ENCODE measurements at regions not wholly inside any gene's neighbourhood (a gene's known extent, or its start where the extent isn't known, plus 50 kb on each side); places are given as distances from the start of the nearest gene placed in this dataset.

DNA sequence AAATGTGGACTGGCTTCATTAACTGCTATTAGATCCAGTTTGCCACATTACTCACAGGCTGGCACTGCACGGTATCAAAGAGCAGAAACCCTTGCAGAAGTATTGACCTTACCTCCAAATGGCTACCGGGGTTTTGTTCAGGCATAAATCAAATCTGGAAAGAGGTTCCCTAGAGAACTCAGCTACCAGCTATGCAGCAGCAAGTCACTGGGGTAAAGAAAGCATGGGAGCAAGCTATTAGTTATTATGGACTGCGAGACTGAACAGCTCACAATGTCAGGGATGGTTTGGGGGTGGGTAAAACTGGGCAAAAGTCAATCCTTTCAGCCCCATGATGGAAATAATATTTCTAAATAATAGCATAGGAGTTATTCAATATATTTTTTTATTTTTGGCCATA lies 128.1 kb downstream of the FANCF start:
- ATAC-seq (no peak), DNase-seq (no peak)
- Histone ChIP-seq H3K4me1 (no peaks in the 10 kb centered on the region), H3K27me3 (no peaks in the 10 kb centered on the region), H3K27ac (no peak overlapping the region), H3K4me3 (no peak overlapping the region), H3K36me3 (no peaks in the 10 kb centered on the region), H3K9me3 (no peaks in the 10 kb centered on the region)
- 80 to 85% (median 83%) methylated on average over 3 of the region's 3 CpGs for WGBS, 4 donors
- TF ChIP-seq POLR2A (IDR thresholded peaks at IDR 0.05): no peak
- TF ChIP-seq, protein P1, sequence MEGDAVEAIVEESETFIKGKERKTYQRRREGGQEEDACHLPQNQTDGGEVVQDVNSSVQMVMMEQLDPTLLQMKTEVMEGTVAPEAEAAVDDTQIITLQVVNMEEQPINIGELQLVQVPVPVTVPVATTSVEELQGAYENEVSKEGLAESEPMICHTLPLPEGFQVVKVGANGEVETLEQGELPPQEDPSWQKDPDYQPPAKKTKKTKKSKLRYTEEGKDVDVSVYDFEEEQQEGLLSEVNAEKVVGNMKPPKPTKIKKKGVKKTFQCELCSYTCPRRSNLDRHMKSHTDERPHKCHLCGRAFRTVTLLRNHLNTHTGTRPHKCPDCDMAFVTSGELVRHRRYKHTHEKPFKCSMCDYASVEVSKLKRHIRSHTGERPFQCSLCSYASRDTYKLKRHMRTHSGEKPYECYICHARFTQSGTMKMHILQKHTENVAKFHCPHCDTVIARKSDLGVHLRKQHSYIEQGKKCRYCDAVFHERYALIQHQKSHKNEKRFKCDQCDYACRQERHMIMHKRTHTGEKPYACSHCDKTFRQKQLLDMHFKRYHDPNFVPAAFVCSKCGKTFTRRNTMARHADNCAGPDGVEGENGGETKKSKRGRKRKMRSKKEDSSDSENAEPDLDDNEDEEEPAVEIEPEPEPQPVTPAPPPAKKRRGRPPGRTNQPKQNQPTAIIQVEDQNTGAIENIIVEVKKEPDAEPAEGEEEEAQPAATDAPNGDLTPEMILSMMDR (IDR thresholded peaks at IDR 0.05): no peak
- intact Hi-C loops (cut with DNase I): no loop called here

DNA sequence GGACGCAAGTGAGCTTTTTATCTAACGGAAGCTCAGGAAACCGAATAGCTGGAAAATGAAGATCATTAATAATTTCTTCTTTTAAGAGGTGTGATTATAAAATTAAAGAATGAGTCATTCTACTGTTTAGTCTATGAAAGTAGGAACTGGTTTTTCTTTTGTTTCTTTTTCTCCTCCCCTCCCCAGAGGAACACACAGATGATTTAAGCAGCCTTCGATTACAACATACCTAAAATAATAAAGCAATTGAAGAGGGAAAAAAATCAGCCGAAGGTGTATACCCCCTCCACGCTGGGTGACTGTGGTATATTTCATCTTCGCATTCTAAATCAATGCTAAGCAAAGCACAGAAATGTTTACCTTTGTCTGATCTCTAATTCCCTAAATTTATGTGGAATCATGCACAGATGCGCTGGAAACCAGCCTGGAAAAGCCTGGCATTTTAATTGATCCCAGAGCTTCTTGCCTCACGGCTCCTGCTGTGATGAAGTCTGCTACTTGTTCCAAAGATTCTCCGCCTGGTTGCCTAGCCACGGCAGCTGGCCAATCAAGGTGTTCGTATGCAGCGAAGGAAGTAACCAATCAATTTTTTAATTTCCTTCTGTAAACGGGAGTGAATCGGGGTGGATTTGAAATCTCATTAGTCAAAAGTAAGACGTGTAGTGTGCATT lies 133.9 kb downstream of the FANCF start:
- no peaks in the 10 kb centered on the region for H3K9me3 ChIP-seq
- DNase-seq: no peak
- H3K27me3 ChIP-seq: no peaks in the 10 kb centered on the region
- WGBS, 4 donors: 78 to 84% (median 82%) methylated on average over 16 of the region's 16 CpGs
- no peaks in the 10 kb centered on the region for H3K36me3 ChIP-seq
- no peak overlapping the region for H3K4me3 ChIP-seq
- no peaks in the 10 kb centered on the region for H3K4me1 ChIP-seq
- TF ChIP-seq, protein P1 (IDR thresholded peaks at IDR 0.05): no peak
- TF ChIP-seq POLR2A (IDR thresholded peaks at IDR 0.05): no peak
- ATAC-seq: no peak
- intact Hi-C loops (cut with DNase I): no loop called here
- no peak overlapping the region for H3K27ac ChIP-seq

DNA sequence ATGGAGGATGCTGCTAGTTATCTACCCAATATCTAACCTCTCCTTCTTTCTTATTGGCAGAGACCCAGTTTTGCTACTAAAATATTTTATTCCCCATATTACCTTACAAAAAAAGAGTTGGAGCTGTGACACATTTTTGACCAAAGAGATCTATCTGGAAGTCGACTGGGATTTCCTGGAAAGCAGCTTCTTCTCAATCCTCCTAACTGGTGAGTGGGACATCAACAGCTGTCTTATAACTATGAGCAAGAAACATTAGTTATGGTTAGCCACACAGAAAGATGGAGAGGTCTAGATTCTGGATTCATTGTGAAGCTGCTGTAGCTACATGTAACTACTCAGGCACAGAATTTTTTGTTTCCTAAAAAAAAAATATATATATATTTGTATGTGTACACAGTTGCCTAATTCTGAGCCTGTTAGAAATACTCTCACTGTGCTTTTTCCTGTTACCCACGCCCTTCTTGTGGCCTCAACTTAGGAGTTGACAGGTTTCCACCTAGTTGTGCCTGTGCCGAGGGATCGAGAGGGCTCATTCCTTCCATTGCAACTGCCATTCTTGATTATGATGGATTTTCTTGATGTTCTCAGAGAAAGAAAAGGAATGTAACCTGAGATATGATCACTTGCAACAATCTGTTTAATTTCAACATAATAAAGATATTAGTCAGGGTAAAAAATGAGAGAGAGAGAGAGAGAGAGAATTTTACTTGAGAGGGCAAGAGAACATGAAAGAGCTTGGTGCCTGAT lies 142.0 kb downstream of the SLC17A6 start:
- H3K36me3 ChIP-seq: no peaks in the 10 kb centered on the region
- no peak for DNase-seq
- 65 to 78% (median 69%) methylated on average over 4 of the region's 4 CpGs for WGBS, 4 donors

DNA sequence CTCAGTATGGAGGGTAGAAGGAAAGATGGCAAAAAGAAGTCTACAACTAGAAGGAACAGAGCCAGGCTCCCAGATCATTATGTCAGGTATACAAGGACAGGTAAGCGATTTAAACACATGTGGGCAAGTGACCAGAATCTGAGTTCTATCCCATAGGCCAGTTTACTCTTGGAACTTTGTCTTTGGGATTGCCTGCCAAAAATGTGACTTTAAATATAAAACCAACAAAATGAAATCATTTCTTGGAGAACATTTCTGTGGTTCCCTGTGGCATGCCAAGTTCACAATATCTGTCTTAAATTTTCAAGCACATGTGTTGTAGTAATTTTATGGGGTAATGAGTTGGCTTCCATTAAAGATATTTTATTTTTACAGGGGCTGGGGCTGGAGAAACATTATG lies 141.0 kb downstream of the SLC17A6 start:
- H3K4me3 ChIP-seq: no peak overlapping the region
- no peaks in the 10 kb centered on the region for H3K27me3 ChIP-seq
- DNase-seq: no peak
- H3K4me1 ChIP-seq: no peaks in the 10 kb centered on the region
- no peaks in the 10 kb centered on the region for H3K36me3 ChIP-seq
- no peak for TF ChIP-seq POLR2A (IDR thresholded peaks at IDR 0.05)
- TF ChIP-seq, protein P1 (IDR thresholded peaks at IDR 0.05): no peak
- no peak for ATAC-seq
- no peak overlapping the region for H3K27ac ChIP-seq
- intact Hi-C loops (cut with DNase I): no loop called here
- WGBS, 4 donors: 69 to 85% (median 78%) methylated on average over 1 of the region's 1 CpG
- no peaks in the 10 kb centered on the region for H3K9me3 ChIP-seq

More for the DNA sequence above, 142.0 kb downstream of the SLC17A6 start:
- intact Hi-C loops (cut with DNase I): no loop called here
- Histone ChIP-seq H3K9me3 (no peaks in the 10 kb centered on the region), H3K27ac (no peak overlapping the region), H3K4me1 (no peaks in the 10 kb centered on the region), H3K4me3 (no peak overlapping the region), H3K27me3 (no peaks in the 10 kb centered on the region)
- ATAC-seq: no peak
- TF ChIP-seq, protein P1 (IDR thresholded peaks at IDR 0.05): no peak
- TF ChIP-seq POLR2A (IDR thresholded peaks at IDR 0.05): no peak
